Dedifferentiated amniotic fluid mesenchymal stem cell (primary cell): ENCODE measurements at regions not wholly inside any gene's neighbourhood (a gene's known extent, or its start where the extent isn't known, plus 50 kb on each side); places are given as distances from the start of the nearest gene placed in this dataset.

Source experiments
- DNase-seq: peaks from one replicate; pipeline ENCODE4 v3.0.0-alpha.2; 2016; ENCODE audit errors: extremely low spot score

DNA sequence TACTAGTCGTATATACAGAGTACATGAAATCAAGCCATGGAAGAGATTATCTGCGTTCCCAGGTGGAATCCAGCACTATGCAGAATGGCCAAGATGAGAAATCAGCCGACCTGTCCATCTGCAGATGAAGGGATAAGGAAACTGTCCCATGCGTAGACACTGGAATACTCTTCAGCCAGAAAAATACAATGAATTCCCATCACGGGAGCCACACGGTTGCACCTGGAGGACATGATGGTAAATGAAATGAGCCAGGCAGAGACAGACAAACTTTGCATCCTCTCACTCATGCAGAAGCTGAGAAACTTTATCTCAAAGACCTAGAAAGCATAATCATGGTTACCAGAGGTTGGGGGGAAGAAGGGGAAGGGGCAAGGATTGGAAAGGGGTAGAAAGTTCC lies 111.9 kb upstream of the TOP3B start:
- no peak for DNase-seq

DNA sequence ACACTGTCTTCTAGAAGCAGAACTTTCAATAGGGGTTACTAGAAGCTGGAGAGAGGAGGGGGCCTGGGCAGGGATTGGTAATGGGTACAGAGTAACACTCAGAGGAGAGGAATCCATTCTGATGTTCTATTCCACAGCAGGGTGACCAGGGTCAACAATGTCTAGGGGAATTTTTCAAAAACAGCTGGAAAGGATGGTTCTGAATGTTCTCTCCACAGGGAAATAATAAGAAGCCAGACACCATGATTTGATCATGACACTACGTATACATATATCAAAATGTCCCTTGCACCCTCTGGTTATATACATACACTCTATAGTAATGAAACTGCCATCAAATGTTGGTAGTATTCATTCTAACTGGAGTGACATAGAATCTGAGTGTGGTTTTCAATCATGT lies 111.2 kb upstream of the TOP3B start:
- no peak for DNase-seq

DNA sequence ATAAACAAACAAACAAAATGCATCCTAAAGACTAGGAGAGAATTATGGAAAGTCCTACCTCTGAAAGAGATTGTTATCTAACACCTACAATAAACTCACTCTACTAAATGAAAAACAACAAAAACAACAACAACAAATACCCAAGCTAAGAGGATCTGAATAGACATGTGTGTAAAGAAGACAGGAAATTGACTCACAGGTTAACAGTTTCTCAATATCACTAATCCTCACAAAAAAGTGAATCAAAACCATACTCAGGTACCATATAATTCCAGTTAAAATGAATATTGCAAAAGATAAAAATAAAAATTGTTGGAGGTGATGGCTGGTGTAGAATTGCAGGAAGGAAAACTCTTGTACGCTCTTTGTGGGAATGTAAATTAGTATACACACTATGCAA lies 110.4 kb upstream of the TOP3B start:
- no peak for DNase-seq

DNA sequence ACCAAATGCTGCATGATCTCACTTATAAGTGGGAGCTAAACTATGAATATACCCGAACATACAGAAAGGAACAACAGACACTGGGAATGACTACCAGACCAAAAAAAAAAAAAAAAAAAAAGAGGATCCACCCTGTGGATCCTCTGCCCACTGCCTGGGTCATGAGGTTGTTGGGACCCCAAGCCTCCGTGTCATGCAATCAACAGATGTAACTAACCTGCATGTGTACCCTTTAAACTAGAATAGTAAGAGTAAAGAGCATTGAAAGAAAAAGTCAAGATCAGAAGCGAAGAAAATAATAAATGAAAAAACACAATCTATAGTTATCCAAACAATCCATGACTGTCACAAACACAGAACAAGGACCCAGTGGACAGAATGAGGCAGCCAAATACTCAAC lies 109.5 kb upstream of the TOP3B start:
- no peak for DNase-seq

DNA sequence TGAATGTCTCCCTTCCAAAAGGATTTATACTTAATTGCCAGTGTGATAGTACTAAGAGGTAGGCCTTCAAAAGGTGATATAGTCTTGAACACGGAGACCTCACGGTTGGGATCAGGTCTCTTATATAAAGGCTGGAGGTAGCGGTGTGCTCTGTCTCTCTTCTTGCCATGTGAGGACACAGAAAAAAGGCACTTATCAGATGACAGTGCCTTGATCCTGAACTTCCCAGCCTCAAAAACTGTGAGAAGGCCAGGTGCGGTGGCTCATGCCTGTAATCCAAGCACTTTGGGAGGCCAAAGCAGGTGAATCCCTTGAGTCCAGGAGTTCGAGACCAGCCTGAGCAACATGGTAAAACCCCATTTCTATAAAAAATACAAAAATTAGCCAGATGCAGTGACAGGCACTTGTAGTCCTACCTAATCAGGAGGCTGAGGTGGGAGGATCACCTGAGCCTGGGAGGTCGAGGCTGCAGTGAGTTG lies 108.9 kb upstream of the TOP3B start:
- DNase-seq, result no peak

DNA sequence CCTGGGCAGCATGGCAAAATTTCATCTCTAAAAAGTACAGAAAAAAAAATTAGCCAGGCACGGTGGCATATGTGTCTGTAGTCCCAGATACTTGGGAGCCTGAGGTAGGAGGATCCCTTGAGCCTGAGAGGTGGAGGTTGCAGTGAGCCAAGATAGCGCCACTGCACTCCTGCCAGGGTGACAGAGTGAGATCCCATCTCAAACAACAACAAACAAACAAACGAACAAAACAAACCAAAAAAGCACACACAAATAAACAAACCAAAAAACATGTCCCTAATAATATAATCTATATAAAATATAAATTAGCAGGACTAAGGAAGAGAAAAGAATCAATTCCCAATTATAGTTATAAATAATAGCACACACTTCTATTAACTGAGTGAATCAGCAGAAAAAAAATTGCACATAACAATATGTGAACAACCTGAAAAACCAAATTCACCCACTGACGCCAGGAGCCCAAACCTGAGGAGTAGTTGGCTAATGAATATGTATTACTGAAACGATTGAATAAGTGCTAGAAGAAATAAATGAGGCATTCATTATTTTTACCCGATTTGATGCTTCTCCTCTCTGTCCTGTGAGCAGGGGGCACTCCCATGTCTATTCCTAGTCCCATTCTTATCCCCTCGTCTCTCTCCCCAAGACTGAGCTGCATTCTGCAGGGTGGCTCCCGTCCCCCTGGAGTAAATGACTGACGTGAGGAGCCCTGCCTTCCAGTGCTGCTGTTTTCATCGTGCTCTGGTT lies 108.2 kb upstream of the TOP3B start:
- DNase-seq, result no peak

DNA sequence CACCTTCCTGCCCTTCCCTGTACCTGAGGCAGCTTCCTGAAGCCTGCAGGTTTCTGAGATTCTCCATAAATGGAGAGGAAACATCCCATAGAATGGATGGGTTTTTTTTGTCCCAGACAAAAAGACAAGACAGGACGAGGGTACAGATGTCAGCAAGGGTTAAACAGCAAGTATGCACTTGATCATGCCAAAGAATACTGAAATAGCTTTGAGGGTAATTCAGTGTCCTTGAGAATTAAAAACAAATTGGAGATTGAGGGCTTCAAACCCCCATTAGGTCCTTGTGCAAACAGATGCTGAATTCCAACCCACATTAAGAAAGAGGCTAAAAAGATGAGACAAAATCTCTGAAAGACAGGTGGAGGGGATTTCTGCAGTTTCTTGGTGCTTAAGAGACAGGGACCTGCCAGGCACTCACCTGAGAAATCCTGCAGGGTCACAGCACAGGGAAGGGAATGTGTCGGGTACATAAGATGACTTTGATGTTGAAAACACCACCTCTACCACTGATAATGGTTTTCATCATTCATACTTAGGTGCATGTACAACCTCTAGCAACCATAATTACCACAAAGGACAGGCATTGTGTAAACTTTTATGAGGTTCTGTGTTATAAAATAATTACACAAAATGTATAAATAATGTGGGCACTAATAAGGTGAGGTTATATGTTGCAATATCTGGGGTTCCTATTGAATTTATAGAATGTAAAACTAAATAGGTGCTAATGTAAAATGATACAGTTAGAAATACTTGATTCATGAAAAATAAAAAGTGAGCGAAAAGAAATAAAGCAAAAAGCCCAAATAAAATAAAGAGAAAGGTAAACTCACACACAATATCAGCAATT lies 107.1 kb upstream of the TOP3B start:
- DNase-seq, result no peak

DNA sequence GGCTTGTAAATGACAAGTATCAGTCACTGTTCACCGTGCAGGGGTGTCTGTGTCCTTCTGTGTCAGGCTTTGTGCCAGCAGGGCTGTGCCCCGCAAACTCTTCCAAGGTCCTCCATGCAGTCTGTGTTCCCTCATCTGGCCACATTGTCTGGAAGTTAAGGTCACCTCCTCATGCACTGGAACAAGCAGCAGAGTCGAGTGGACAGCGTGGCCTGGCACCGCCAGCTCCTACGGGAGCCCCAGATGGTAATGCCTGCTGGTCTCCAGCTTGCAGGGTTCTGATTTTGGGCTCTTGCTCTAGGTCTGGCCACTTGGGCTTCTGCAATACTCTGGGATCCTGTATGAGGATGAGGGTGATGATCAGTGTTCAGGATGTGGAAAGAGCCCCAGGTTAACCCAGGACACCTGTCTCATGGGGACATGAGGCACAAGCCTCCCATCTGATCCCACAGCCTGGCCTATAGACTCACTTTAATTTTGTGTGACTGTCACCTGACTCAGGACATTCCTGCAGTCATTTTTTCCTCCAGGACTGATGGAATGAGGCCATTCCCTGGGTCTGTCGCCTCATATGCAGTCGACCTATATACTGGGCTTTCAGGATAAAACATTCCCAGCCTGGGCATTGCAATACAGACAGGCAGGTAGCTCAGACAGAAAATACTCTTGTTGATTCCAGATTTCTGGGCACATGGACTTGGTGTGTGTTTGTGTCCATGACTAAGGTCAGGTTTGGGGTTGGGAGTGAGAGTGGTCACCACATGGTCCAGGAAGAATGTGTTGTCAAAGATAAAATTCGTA lies 106.3 kb upstream of the TOP3B start:
- DNase-seq, result no peak

DNA sequence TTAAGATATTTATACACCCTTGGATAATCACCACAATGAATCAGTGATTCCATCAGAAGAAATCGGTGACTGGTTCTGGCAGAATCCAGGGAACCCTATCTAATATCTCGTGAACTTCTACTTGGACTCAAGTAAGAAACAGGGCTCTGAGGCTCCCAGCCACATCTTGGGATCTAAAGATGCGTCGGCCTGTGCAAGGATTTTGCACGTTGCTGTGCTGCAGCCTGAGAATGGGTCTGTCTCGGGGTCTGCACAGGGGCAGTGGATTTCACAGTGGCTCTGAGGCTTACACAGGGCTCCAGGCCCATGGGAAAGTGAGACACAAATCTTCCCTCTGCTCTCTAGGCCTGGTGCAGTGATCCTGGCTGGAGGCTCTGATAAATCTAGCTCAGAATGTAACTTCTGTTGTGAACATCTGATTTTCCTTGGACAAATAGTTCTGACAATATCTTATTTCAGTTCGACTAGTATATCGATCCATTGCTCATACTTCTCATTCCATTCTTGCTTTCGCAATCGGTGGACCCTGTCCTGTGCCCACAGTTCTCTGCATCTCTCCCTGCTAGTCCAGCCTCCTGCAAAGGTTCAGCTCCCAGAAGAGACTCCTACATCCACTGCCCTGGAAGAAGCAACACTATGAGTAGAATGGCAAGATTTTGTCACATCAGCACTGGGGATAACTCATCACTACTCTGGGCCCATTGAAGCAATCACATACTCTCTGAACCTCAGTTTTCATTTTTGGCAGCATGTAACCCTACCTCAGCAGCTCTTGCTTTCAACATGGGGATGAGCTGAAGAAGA lies 105.5 kb upstream of the TOP3B start:
- DNase-seq, result no peak

DNA sequence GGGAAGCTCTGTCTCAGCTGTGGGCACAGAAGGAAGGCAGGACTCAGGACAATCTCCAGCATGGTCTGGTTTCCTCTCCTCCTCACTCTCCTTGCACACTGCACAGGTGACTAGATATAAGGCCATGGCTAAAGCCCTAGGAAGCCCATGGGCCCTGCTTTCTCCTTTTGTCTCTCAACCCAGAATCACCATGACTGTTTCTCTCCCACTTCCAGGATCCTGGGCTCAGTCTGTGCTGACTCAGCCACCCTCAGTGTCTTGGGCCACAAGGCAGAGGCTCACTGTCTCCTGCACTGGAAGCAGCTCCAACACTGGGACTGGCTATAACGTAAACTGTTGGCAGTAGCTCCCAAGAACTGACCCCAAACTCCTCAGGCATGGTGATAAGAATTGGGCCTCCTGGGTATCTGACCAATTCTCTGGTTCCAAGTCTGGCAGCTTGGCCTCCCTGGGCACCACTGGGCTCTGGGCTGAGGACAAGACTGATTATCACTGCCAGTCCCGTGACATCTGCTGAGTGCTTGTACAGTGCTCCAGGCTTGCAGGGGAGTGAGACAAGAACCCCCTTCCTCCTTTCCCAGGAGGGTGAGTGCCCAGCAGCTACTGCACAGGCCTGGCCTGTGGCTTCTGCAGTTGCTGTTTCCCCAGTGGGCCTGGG lies 104.0 kb upstream of the TOP3B start:
- no peak for DNase-seq

DNA sequence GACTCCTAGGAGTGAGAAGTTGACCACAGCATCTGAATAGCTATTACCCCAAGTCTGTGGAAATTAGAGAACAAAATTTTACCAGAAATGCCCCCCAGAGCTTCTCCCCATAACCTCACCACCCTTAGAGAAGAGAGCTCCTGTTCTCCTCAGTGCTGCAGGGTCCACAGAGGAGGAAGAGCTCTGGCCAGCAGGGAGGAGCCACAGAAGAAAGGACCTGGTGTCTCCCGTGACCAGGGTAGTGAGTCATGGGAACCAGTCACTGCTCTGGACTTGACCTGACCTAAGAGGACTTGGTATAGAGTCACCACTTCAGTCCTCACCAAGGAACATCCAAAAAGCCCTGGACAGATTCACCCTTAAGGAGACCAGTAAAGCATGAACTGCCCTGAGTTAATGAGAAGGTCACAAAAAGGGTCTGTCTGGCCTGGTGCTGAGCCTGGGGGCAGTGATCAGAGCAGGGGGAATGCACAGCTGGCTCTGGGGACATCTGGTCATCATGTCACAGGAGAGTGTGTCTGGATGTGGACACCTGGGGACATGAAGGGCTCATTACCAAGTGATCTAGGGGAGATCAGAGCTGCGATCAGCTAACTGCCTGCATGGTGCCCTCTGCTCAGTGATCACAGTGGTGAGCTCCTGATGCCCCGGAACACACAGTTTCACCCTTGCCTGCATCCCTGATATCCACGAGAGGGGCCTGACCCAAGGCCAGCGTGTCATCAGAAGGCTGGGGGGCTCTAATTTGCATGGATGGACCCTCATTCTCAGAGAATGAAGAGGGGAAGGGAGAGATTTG lies 103.3 kb upstream of the TOP3B start:
- DNase-seq, result no peak

DNA sequence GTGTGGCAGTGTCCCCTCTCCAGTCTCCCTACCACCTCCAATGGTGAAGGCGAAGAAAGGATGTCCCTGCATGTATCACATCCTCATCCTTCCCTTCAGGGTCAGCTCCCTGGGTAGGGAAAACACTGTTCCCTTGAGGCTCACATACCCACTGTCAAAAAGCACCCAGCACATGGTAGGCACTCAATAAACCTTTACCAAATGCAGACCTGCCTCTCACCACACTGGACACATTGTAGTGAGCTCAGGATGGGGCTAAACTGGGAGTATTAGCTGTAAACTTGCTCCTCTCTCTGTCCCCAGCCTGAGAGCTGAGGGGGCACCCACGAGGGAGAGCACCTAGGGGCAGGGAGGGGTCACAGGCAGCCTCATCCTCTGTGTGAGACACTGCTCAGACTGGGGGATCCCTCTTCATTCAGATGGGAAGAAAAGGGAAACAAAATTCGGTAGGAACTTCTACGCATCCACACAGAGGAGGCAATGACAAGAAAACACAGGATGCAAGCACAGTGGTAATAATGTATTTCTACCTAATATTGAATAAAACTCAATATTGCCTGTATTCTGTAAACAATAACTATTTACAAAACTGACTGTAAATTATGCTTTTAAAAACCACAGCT lies 101.6 kb upstream of the TOP3B start:
- no peak for DNase-seq

DNA sequence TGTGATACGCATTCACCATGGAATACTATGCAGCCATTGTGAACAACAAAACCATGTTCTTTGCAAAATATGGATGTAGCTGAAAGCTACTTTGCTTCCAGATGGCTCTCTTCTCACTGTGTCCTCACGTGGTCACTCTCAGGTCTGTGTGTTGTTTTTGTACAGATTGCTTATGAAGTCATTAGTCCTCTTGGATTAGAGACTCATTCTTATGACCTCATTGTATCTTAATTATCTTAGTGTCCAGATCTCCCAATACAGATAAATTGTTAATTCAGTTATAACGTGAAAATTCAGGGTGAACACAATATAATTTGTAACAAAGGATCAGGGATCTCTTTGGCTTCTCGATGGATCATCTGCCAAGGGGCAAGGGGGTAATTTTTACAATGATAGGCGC lies 100.4 kb upstream of the TOP3B start:
- no peak for DNase-seq

DNA sequence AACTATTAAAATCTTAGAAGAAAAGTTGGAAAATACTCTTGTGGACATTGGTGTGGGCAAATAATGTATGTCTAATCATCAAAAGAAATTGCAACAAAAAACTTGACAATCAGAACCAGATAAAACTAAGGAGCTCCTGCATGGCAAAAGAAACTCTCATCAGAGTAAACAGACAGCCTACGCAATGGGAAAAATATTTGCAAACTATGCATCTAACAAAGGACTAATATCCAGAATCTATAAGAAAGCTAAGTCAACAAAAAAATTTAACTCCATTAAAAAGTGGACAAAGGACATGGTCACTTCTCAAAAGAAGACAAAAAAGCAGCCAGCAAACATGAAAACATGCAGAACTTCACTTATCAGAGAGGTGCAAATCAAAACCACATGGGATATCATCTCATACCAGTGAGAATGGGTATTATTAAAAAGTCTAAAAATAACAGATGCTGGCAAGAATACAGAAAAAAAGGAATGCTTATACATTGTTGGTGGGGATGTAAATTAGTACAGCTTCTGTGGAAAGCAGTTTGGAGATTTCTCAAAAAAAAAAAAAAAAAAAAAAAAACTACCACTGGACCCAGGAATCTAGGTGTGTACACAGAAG lies 99.7 kb upstream of the TOP3B start:
- no peak for DNase-seq

DNA sequence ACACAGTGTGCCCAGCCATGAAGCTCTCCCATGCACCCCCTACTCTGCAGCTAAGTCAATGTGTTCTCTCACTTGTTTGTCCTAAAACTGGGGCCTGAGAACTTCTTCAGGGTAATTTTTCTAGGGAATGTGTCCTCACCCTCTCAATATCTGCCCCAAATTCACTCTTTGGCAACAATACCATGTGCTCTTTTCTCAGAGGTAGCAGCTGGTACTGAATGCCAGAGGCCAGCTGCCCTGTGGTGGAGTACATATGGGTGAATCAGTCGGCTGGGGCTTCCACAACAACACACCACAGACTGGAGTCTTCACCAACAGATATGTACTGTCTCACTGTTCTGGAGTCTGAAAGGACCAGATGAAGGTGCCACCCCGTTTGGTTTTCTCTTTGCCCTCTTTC lies 97.7 kb upstream of the TOP3B start:
- no peak for DNase-seq

DNA sequence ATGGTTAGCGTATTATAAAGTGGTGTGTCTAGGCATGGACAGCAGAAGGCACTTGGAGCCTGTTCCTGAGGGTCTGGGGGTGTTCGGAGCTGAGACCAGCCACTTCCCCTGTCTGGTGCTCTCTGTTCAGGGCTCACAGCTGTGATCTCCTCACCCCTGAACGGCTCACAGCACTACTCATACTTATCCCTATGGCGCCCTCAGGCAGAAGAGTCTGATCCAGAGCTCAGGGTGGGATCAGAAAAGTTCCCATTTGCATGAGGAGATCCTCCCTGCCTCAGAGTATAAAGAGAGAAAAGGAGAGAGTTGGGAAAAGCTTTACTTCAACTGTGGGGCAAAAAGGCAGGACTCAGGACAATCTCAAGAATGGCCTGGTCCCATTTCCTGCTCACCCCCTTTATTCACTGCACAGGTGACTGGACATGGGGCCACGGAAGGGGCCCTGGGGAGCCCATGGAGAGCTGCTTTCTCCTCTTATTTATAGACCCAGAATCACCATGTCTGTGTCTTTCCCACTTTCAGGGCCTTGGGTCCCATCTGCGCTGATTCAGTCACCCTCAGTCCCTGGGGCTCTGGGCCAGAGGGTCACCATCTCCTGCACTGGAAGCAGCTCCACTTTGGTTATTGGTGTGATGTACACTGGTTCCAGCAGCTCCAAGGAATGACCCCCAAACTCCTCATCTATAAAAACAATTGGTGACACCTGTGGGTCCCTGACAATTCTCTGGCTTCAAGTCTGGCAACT lies 97.0 kb upstream of the TOP3B start:
- no peak for DNase-seq

DNA sequence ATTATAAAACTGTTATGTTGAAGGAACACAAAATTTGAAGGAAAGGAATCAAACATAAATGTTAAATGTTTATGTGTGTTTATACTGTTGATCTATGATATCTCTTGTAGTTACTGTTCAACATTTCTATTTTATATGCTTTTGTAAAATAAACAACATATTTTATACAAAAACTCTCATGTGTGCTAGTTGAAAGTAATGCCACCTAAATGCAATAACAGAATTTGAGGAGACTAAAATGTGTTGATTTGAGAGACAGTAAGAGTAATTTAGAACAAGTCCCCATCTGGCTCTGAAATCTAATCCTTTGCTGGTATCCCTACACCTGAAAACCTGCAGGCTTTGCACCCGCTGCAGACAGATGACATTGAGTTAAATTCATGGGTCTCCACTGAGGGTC lies 95.7 kb upstream of the TOP3B start:
- DNase-seq, result no peak

DNA sequence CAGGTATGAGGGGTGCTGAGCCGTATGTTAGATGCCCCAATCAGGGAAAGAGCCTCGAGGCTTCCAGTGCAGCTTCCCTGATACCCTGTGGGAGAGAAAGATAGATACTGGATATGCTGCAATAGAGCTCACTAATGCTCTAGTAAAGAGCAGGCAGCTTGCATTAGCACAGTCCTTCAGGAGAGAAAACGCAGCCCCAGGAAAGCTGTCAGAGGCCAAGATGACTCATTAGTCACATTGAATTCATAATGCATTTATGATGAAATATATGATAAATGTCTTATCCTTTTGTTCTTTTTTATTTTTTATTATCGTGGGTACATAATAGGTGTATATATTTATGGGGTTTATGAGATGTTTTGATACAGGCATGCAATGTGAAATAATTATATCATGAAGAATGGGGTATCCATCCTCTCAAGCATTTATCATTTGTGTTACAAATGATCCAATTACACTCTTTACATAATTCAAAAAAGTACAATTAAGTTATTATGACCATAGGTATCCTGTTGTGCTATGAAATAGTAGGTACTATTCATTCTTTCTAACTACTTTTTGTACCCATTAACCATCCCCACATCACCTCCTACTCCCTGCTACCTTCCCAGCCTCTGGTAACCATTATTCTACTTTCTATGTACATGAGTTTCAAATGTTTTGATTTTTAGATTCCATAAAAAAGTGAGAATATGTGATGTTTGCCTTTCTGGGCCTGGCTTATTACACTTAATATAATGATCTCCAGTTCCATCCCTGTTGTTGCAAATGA lies 94.5 kb upstream of the TOP3B start:
- peak; percentile 36 for DNase-seq
